Immature natural killer cell (primary cell): ENCODE measurements at regions not wholly inside any gene's neighbourhood (a gene's known extent, or its start where the extent isn't known, plus 50 kb on each side); places are given as distances from the start of the nearest gene placed in this dataset.
"Not testable (repeated sequence)": the region's sequence is repeated elsewhere in the genome, so short reads cannot be mapped to it uniquely, and the experiment has no call there.

Experiments
- DNase-seq, 3 donors: peaks; one replicate each; pipeline ENCODE4 v3.0.0; 2022; ENCODE audit warnings: mixed read lengths in 1 of 3
- H3K27ac Mint-ChIP-seq, 6 donors: one replicate each; pipeline ENCODE4 v1.8.0; 2020; ENCODE audit warnings: mixed read lengths in 6 of 6, mild to moderate bottlenecking in 5 of 6, inconsistent platforms in 4 of 6, moderate library complexity in 3 of 6
- H3K27me3 Mint-ChIP-seq, 3 donors: one replicate each; pipeline ENCODE4 v1.8.0; 2020 to 2021; ENCODE audit warnings: low read depth in 3 of 3, mild to moderate bottlenecking in 3 of 3, mixed read lengths in 3 of 3, moderate library complexity in 3 of 3, inconsistent platforms in 1 of 3
- H3K36me3 Mint-ChIP-seq, 3 donors: one replicate each; pipeline ENCODE4 v1.8.0; 2020; ENCODE audit warnings: mixed read lengths in 3 of 3, inconsistent platforms in 2 of 3, mild to moderate bottlenecking in 2 of 3
- H3K4me1 Mint-ChIP-seq, 2 donors: one replicate each; pipeline ENCODE4 v1.8.0; 2020; ENCODE audit warnings: inconsistent platforms in 2 of 2, mild to moderate bottlenecking in 2 of 2, mixed read lengths in 2 of 2, moderate library complexity in 1 of 2
- H3K4me3 Mint-ChIP-seq, 5 donors: one replicate each; pipeline ENCODE4 v1.8.0; 2020; ENCODE audit warnings: mild to moderate bottlenecking in 5 of 5, mixed read lengths in 5 of 5, inconsistent platforms in 3 of 5, moderate library complexity in 3 of 5
- H3K9me3 Mint-ChIP-seq, 6 donors: one replicate each; pipeline ENCODE4 v1.8.0; 2020; ENCODE audit warnings: mild to moderate bottlenecking in 6 of 6, mixed read lengths in 6 of 6, inconsistent platforms in 4 of 6, moderate library complexity in 3 of 6

DNA sequence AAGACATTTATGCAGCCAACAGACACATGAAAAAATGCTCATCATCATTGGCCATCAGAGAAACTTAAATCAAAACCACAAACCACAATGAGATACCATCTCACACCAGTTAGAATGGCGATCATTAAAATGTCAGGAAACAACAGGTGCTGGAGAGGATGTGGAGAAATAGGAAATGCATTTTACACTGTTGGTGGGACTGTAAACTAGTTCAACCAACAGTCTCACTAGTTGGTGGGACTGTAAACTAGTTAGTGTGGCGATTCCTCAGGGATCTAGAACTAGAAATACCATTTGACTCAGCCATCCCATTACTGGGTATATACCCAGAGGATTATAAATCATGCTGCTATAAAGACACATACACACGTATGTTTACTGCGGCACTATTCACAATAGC, 518.8 kb downstream of the MMUT start:
- H3K9me3 Mint-ChIP-seq = peaks cover 5 to 43% (median 13%) of the 10 kb centered on the region in 6 donors
- not testable (repeated sequence) for H3K27me3 Mint-ChIP-seq, DNase-seq, H3K27ac Mint-ChIP-seq, H3K4me1 Mint-ChIP-seq, H3K4me3 Mint-ChIP-seq, H3K36me3 Mint-ChIP-seq

DNA sequence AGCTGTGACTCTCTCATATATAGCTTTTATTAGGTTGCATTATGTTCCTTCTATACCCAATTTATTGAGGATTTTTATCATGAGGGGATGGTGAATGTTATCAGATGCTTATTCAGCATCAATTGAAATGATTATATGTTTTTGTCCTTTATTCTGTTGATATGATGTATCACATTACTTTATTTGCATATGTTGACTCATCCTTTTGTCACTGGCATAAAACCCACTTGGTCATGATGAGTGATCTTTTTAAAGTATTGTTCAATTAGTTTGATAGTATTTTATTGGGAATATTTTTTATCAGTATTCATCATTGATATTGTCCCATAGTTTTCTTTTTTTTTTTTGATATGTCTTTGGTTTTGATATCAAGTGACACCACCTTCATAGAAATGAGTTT, 529.9 kb downstream of the MMUT start:
- DNase-seq = no peak
- Mint-ChIP-seq H3K9me3 (peaks cover 6 to 43% (median 22%) of the 10 kb centered on the region in 6 donors), H3K36me3 (no peaks in the 10 kb centered on the region), H3K4me3 (no peak overlapping the region), H3K4me1 (no peaks in the 10 kb centered on the region), H3K27ac (no peak overlapping the region), H3K27me3 (no peaks in the 10 kb centered on the region)

DNA sequence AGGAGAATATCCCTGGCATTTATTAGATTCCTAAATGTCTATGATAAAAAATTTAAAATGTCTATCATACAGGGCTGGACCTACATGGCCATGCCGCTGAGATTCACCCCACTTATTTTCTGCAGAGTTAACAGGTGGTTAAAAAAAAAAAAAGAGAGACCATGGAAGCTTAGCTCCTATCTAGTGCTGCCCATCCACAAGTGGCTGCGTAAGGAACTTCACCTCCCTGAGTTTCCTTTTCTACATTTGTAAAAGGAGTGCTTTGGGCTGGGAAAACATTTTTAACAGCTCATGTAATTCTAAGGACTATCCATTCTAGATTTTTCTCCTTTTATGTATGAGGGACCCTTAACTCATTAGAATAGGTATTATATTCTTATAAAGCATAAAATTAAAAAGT, 534.1 kb downstream of the MMUT start:
- DNase-seq = no peak
- H3K27ac Mint-ChIP-seq = no peak overlapping the region
- H3K4me1 Mint-ChIP-seq = no peaks in the 10 kb centered on the region
- no peaks in the 10 kb centered on the region for H3K27me3 Mint-ChIP-seq
- no peaks in the 10 kb centered on the region for H3K36me3 Mint-ChIP-seq
- peaks cover 4 to 51% (median 17%) of the 10 kb centered on the region in 6 donors for H3K9me3 Mint-ChIP-seq
- no peak overlapping the region for H3K4me3 Mint-ChIP-seq

GRCh38 chr6:48922837-48923236, 540.2 kb downstream of the MMUT start:
- Mint-ChIP-seq H3K27ac (no peak overlapping the region), H3K36me3 (no peaks in the 10 kb centered on the region), H3K27me3 (no peaks in the 10 kb centered on the region), H3K4me3 (no peak overlapping the region), H3K9me3 (peaks cover 15 to 32% (median 25%) of the 10 kb centered on the region in 6 donors), H3K4me1 (no peaks in the 10 kb centered on the region)
- no peak for DNase-seq

GRCh38 chr6:48919555-48919954, 543.5 kb downstream of the MMUT start:
- Mint-ChIP-seq H3K27ac (no peak overlapping the region), H3K9me3 (peaks cover 17 to 31% (median 24%) of the 10 kb centered on the region in 6 donors), H3K4me3 (no peak overlapping the region), H3K4me1 (no peaks in the 10 kb centered on the region), H3K27me3 (no peaks in the 10 kb centered on the region), H3K36me3 (no peaks in the 10 kb centered on the region)
- DNase-seq = no peak

DNA sequence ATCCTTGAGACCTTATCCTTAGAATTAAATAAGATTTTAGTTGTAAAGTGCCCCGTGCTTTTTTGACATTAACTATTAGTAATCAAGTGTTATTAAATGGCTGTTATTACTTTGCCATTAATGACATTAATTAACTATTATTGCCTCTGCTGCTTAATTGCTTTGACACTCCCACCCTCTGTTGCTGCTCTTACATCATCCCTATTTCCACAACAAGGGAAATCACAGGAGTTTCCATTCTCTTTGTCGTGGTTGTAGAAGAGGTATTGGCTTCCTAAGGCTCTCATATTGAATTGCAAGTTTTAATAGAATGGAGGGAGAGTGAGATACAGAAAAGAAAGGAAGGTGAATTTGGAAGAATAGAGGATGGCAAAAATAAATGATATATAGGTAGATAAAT, 545.8 kb downstream of the MMUT start:
- Mint-ChIP-seq H3K27me3 (no peaks in the 10 kb centered on the region), H3K4me3 (no peak overlapping the region), H3K36me3 (no peaks in the 10 kb centered on the region), H3K27ac (no peak overlapping the region), H3K9me3 (peaks cover 17 to 38% (median 23%) of the 10 kb centered on the region in 6 donors), H3K4me1 (no peaks in the 10 kb centered on the region)
- DNase-seq = no peak

DNA sequence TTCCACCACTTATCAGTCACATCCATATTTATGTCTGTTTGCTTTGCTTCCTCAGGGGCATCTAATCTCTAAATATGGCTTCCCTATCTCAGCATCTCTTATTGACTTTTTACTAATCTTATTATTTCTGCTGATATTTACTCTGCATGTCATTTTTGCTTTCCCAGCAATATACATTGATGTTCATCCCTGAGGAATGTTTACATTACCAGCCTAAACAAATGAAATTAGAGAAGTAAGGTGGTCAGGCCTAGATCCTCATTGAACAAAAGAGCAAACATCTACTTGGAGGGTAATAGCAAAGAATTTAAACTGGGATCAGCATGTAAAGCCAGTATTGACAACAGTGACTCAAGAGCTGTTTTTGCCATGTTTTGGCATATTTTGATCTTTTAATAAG, 546.4 kb downstream of the MMUT start:
- Mint-ChIP-seq H3K4me1 (no peaks in the 10 kb centered on the region), H3K27me3 (no peaks in the 10 kb centered on the region), H3K4me3 (no peak overlapping the region), H3K9me3 (peaks cover 17 to 37% (median 24%) of the 10 kb centered on the region in 6 donors), H3K36me3 (no peaks in the 10 kb centered on the region), H3K27ac (no peak overlapping the region)
- no peak for DNase-seq

DNA sequence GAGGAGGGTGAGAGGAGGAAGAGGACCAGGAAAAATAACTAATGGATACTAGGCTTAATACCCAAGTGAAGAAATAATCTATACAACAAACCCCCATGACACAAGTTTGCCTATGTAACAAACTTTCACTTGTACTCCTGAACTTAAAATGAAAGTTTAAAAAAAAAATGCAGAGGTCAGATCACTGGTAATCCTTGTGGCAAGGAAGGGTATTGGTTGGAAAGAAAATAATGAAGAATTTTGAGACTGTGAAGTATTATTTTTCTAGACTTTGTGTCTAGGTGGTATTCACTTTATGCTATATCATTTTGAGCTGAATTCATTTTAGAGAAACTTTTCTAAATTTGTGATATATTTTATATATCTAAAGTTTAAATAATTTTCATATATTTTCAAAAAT, 547.5 kb downstream of the MMUT start:
- H3K4me3 Mint-ChIP-seq = no peak overlapping the region
- H3K36me3 Mint-ChIP-seq = no peaks in the 10 kb centered on the region
- no peaks in the 10 kb centered on the region for H3K4me1 Mint-ChIP-seq
- no peak overlapping the region for H3K27ac Mint-ChIP-seq
- peaks cover 12 to 27% (median 17%) of the 10 kb centered on the region in 6 donors for H3K9me3 Mint-ChIP-seq
- DNase-seq = no peak
- no peaks in the 10 kb centered on the region for H3K27me3 Mint-ChIP-seq

DNA sequence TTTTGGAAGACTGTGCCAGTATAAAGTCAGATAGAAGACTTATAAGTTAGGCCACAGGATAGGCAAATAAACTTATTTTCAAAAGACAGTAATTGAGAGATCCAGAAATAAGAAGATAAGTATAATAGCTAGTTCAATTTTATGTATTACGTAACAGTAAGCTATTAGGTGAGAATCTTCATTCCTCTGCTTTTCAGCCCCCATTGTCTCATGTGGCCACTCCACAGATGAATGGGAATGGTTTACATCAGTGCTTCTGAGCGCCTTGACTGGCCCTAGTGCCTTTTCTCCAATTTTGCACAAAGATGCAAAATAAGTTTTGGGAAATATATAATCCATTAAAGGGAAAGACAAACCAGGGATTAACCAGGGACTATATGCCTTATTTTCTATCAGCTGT, 550.5 kb downstream of the MMUT start:
- H3K9me3 Mint-ChIP-seq = peaks cover 8 to 39% (median 19%) of the 10 kb centered on the region in 6 donors
- no peak for DNase-seq

DNA sequence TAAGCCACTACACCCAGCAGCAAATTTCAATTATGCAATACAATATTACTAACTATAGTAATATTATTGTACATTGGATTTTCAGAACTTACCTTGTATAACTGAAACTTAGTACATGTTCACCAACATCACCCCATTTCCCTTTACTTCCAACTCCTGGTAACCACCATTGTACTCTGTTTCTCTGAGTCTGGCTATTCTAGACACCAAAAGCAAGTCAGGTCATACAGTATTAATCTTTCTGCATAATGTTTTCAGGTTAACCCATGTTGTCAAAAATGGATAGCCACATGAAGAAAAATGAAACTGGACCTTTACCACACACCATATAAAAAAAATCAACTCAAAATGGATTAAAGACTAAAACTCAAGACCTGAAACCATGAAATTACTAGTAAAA, 558.2 kb downstream of the MMUT start:
- Mint-ChIP-seq H3K4me3 (no peak overlapping the region), H3K27me3 (no peaks in the 10 kb centered on the region), H3K4me1 (no peaks in the 10 kb centered on the region), H3K27ac (no peak overlapping the region), H3K36me3 (no peaks in the 10 kb centered on the region), H3K9me3 (peaks cover 2 to 39% (median 20%) of the 10 kb centered on the region in 6 donors)
- DNase-seq = no peak

More for the DNA sequence above, 550.5 kb downstream of the MMUT start:
- Mint-ChIP-seq H3K27ac (no peak overlapping the region), H3K4me3 (no peak overlapping the region), H3K27me3 (no peaks in the 10 kb centered on the region), H3K4me1 (no peaks in the 10 kb centered on the region), H3K36me3 (no peaks in the 10 kb centered on the region)

GRCh38 chr6:48894469-48894868, 568.6 kb downstream of the MMUT start:
- no peak overlapping the region for H3K4me3 Mint-ChIP-seq
- H3K27me3 Mint-ChIP-seq = peaks cover 0 to 3% (median 0%) of the 10 kb centered on the region in 3 donors
- no peak overlapping the region for H3K27ac Mint-ChIP-seq
- no peak for DNase-seq
- H3K9me3 Mint-ChIP-seq = peaks cover 5 to 49% (median 14%) of the 10 kb centered on the region in 6 donors
- peaks cover 0 to 4% (median 0%) of the 10 kb centered on the region in 3 donors for H3K36me3 Mint-ChIP-seq
- H3K4me1 Mint-ChIP-seq = no peaks in the 10 kb centered on the region

DNA sequence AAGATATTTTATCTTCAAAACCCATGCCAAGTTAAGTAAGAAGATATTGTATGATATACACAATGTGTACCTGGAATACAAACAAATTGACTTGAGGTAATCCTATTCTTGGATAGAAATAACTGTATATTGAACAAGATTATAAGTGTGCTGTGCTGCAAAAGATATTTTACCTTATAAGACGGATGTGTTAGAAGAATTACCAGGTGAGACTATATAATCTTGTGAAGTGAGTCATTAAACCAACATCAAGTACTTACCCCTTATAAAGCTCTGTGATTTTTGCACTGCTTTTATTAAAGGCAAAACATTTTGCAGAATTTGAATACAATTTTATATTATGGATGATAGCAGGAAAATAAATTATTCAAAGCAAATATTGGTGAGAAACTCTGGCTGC, 570.0 kb downstream of the MMUT start:
- peaks cover 0 to 3% (median 0%) of the 10 kb centered on the region in 3 donors for H3K27me3 Mint-ChIP-seq

DNA sequence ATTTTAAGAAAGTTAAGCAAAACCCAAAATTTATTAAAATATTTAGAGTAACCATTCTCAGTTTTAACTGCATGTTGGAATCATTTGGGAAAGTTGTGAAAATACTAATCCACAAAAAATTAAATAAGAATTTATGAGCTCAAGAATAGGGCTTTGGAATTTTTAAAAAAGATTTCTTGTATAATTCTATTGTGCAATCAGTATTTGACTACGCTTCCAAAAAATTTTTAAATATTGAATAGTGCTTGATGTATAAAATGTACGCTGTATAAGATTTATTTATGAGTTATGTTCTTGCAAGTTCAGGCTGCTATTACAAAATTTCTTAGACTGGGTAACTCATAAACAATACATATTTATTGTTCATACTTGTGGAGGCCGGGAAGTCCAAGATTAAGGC, 571.7 kb downstream of the MMUT start:
- no peak for DNase-seq
- Mint-ChIP-seq H3K27me3 (peaks cover 0 to 1% (median 0%) of the 10 kb centered on the region in 3 donors), H3K27ac (no peak overlapping the region), H3K36me3 (no peaks in the 10 kb centered on the region), H3K9me3 (peaks cover 2 to 52% (median 23%) of the 10 kb centered on the region in 6 donors), H3K4me1 (no peaks in the 10 kb centered on the region), H3K4me3 (no peak overlapping the region)

More for the DNA sequence above, 570.0 kb downstream of the MMUT start:
- H3K27ac Mint-ChIP-seq = no peak overlapping the region
- H3K36me3 Mint-ChIP-seq = peaks cover 0 to 4% (median 0%) of the 10 kb centered on the region in 3 donors
- H3K9me3 Mint-ChIP-seq = peaks cover 6 to 55% (median 17%) of the 10 kb centered on the region in 6 donors
- no peak overlapping the region for H3K4me3 Mint-ChIP-seq
- H3K4me1 Mint-ChIP-seq = no peaks in the 10 kb centered on the region
- DNase-seq = no peak

GRCh38 chr6:48889429-48889828, 573.6 kb downstream of the MMUT start:
- Mint-ChIP-seq H3K9me3 (peaks cover 2 to 57% (median 18%) of the 10 kb centered on the region in 6 donors), H3K27ac (no peak overlapping the region), H3K4me3 (no peak overlapping the region), H3K27me3 (peaks cover 0 to 1% (median 0%) of the 10 kb centered on the region in 3 donors), H3K4me1 (no peaks in the 10 kb centered on the region), H3K36me3 (no peaks in the 10 kb centered on the region)
- no peak for DNase-seq

DNA sequence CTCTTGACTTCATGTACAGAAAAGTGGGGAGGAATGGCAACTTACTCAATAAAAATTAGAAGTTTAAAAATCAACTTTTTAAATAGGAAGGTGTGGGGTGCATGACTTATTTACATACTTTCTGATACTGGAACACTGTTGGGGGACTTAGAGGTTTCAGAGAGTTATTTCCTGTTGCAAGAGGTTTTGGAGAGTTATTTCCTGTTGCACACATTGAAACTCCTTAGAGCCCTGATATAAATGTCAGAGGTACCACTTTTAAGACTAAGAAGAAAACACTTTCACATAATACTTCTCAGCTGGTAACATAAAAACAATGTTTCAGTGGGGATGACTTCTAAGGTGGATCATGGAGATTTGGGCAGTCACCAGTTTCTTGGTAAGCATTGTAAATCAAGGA, 579.9 kb downstream of the MMUT start:
- Mint-ChIP-seq H3K9me3 (peaks cover 6 to 63% (median 27%) of the 10 kb centered on the region in 6 donors), H3K27ac (no peak overlapping the region), H3K4me3 (no peak overlapping the region), H3K4me1 (no peaks in the 10 kb centered on the region), H3K36me3 (peaks cover 0 to 4% (median 0%) of the 10 kb centered on the region in 3 donors), H3K27me3 (peaks cover 0 to 1% (median 0%) of the 10 kb centered on the region in 3 donors)
- DNase-seq = no peak
